Activated T-helper 1 cell treated with anti-CD3 and anti-CD28 coated beads, Interleukin-12 subunit alpha, Interleukin-12 subunit beta, Interleukin-2, Interleukin-4 antibody, amounts not matched to agents 30 ng/mL and 10 ng/mL and 1 ng/mL, durations not matched to agents 14 hours and 24 hours and 36 hours (primary cell): ENCODE measurements at regions not wholly inside any gene's neighbourhood (a gene's known extent, or its start where the extent isn't known, plus 50 kb on each side); places are given as distances from the start of the nearest gene placed in this dataset.

Experiments used
- DNase-seq: peaks from one replicate; pipeline ENCODE4 v3.0.0; 2021; ENCODE audit warnings: low spot score
- H3K27ac Mint-ChIP-seq: one replicate; pipeline ENCODE4 v1.8.0; 2021; ENCODE audit warnings: mild to moderate bottlenecking, mixed read lengths
- H3K27me3 Mint-ChIP-seq: one replicate; pipeline ENCODE4 v1.8.0; 2022; ENCODE audit warnings: mild to moderate bottlenecking, moderate library complexity, mixed read lengths; ENCODE audit not compliant: insufficient read depth
- H3K36me3 Mint-ChIP-seq: one replicate; pipeline ENCODE4 v1.8.0; 2021; ENCODE audit warnings: low read depth, mixed read lengths
- H3K4me1 Mint-ChIP-seq: one replicate; pipeline ENCODE4 v1.8.0; 2021; ENCODE audit warnings: low read depth, mixed read lengths
- H3K4me3 Mint-ChIP-seq: one replicate; pipeline ENCODE4 v1.8.0; 2021; ENCODE audit warnings: mild to moderate bottlenecking, moderate library complexity, mixed read lengths
- H3K9me3 Mint-ChIP-seq: one replicate; pipeline ENCODE4 v1.8.0; 2021; ENCODE audit warnings: mixed read lengths
- intact Hi-C: fragments of 100-400 bp; cut with micrococcal nuclease; formaldehyde crosslinking; loops from one replicate; pipeline ENCODE4 v1.15.1; 2024

- Mint-ChIP-seq H3K27me3 (no peaks in the 10 kb centered on the region), H3K4me1 (no peaks in the 10 kb centered on the region), H3K27ac (no peak overlapping the region), H3K9me3 (no peaks in the 10 kb centered on the region), H3K4me3 (no peak overlapping the region), H3K36me3 (no peaks in the 10 kb centered on the region)
- intact Hi-C loops = no loop called here
- DNase-seq = no peak
These were observed 91.8 kb downstream of the KCNJ2 start for GRCh38 chr17:70261170-70261569.

GRCh38 chr17:70265471-70265870 lies 96.1 kb downstream of the KCNJ2 start:
- DNase-seq = no peak
- Mint-ChIP-seq H3K4me3 (no peak overlapping the region), H3K36me3 (no peaks in the 10 kb centered on the region), H3K4me1 (no peaks in the 10 kb centered on the region), H3K9me3 (peaks cover 11% of the 10 kb centered on the region), H3K27me3 (no peaks in the 10 kb centered on the region), H3K27ac (no peak overlapping the region)
- intact Hi-C loops = no loop called here

GRCh38 chr17:70266394-70266793 lies 97.1 kb downstream of the KCNJ2 start:
- peaks cover 11% of the 10 kb centered on the region for H3K9me3 Mint-ChIP-seq
- intact Hi-C loops = no loop called here

GRCh38 chr17:70268383-70268782 lies 99.1 kb downstream of the KCNJ2 start:
- no peaks in the 10 kb centered on the region for H3K27me3 Mint-ChIP-seq
- H3K36me3 Mint-ChIP-seq = no peaks in the 10 kb centered on the region
- intact Hi-C loops = no loop called here
- no peak for DNase-seq
- no peak overlapping the region for H3K4me3 Mint-ChIP-seq
- peaks cover 11% of the 10 kb centered on the region for H3K9me3 Mint-ChIP-seq
- no peaks in the 10 kb centered on the region for H3K4me1 Mint-ChIP-seq
- no peak overlapping the region for H3K27ac Mint-ChIP-seq

More at GRCh38 chr17:70266394-70266793, 97.1 kb downstream of the KCNJ2 start:
- H3K36me3 Mint-ChIP-seq = no peaks in the 10 kb centered on the region
- DNase-seq = no peak
- H3K4me3 Mint-ChIP-seq = no peak overlapping the region
- no peak overlapping the region for H3K27ac Mint-ChIP-seq
- no peaks in the 10 kb centered on the region for H3K4me1 Mint-ChIP-seq
- H3K27me3 Mint-ChIP-seq = no peaks in the 10 kb centered on the region

- Mint-ChIP-seq H3K4me3 (no peak overlapping the region), H3K9me3 (peaks cover 11% of the 10 kb centered on the region), H3K36me3 (no peaks in the 10 kb centered on the region), H3K4me1 (no peaks in the 10 kb centered on the region), H3K27ac (no peak overlapping the region), H3K27me3 (no peaks in the 10 kb centered on the region)
- intact Hi-C loops = no loop called here
- no peak for DNase-seq
These were observed 101.2 kb downstream of the KCNJ2 start for GRCh38 chr17:70270554-70270953.

- intact Hi-C loops = no loop called here
These were observed 101.9 kb downstream of the KCNJ2 start for GRCh38 chr17:70271200-70271599.

GRCh38 chr17:70271672-70272071 lies 102.3 kb downstream of the KCNJ2 start:
- no peaks in the 10 kb centered on the region for H3K36me3 Mint-ChIP-seq
- H3K27ac Mint-ChIP-seq = no peak overlapping the region
- H3K4me3 Mint-ChIP-seq = no peak overlapping the region
- H3K27me3 Mint-ChIP-seq = no peaks in the 10 kb centered on the region
- DNase-seq = no peak
- H3K4me1 Mint-ChIP-seq = no peaks in the 10 kb centered on the region
- H3K9me3 Mint-ChIP-seq = peaks cover 11% of the 10 kb centered on the region
- intact Hi-C loops = no loop called here

More at GRCh38 chr17:70271200-70271599, 101.9 kb downstream of the KCNJ2 start:
- H3K27ac Mint-ChIP-seq = no peak overlapping the region
- no peaks in the 10 kb centered on the region for H3K27me3 Mint-ChIP-seq
- H3K9me3 Mint-ChIP-seq = peaks cover 11% of the 10 kb centered on the region
- H3K4me3 Mint-ChIP-seq = no peak overlapping the region
- DNase-seq = no peak
- H3K36me3 Mint-ChIP-seq = no peaks in the 10 kb centered on the region
- H3K4me1 Mint-ChIP-seq = no peaks in the 10 kb centered on the region

- intact Hi-C loops = no loop called here
- Mint-ChIP-seq H3K27me3 (no peaks in the 10 kb centered on the region), H3K36me3 (no peaks in the 10 kb centered on the region), H3K27ac (no peak overlapping the region), H3K4me1 (no peaks in the 10 kb centered on the region), H3K9me3 (peaks cover under 1% of the 10 kb centered on the region), H3K4me3 (no peak overlapping the region)
- DNase-seq = no peak
These were observed 104.9 kb downstream of the KCNJ2 start for GRCh38 chr17:70274255-70274654.

- H3K4me1 Mint-ChIP-seq = no peaks in the 10 kb centered on the region
- intact Hi-C loops = no loop called here
- H3K27ac Mint-ChIP-seq = no peak overlapping the region
- no peak for DNase-seq
- peaks cover 2% of the 10 kb centered on the region for H3K27me3 Mint-ChIP-seq
- H3K9me3 Mint-ChIP-seq = peaks cover 6% of the 10 kb centered on the region
- H3K36me3 Mint-ChIP-seq = no peaks in the 10 kb centered on the region
- H3K4me3 Mint-ChIP-seq = no peak overlapping the region
These were observed 107.6 kb downstream of the KCNJ2 start for GRCh38 chr17:70276906-70277305.

GRCh38 chr17:70278844-70279462 lies 109.6 kb downstream of the KCNJ2 start:
- Mint-ChIP-seq H3K4me1 (no peaks in the 10 kb centered on the region), H3K36me3 (no peaks in the 10 kb centered on the region), H3K27me3 (peaks cover 2% of the 10 kb centered on the region), H3K9me3 (peaks cover 6% of the 10 kb centered on the region), H3K4me3 (no peak overlapping the region), H3K27ac (no peak overlapping the region)
- intact Hi-C loops = no loop called here
- DNase-seq = no peak

- no peak overlapping the region for H3K27ac Mint-ChIP-seq
- DNase-seq = no peak
- H3K36me3 Mint-ChIP-seq = no peaks in the 10 kb centered on the region
- no peak overlapping the region for H3K4me3 Mint-ChIP-seq
- intact Hi-C loops = no loop called here
- H3K4me1 Mint-ChIP-seq = no peaks in the 10 kb centered on the region
- peaks cover 1% of the 10 kb centered on the region for H3K27me3 Mint-ChIP-seq
- peaks cover 2% of the 10 kb centered on the region for H3K9me3 Mint-ChIP-seq
These were observed 117.1 kb downstream of the KCNJ2 start for GRCh38 chr17:70286391-70286790.

- no peak for DNase-seq
- no peak overlapping the region for H3K27ac Mint-ChIP-seq
- H3K27me3 Mint-ChIP-seq = no peaks in the 10 kb centered on the region
- H3K4me1 Mint-ChIP-seq = no peaks in the 10 kb centered on the region
- no peaks in the 10 kb centered on the region for H3K36me3 Mint-ChIP-seq
- H3K4me3 Mint-ChIP-seq = no peak overlapping the region
- intact Hi-C loops = no loop called here
- no peaks in the 10 kb centered on the region for H3K9me3 Mint-ChIP-seq
These were observed 119.4 kb downstream of the KCNJ2 start for GRCh38 chr17:70288540-70289290.

- peaks cover 7% of the 10 kb centered on the region for H3K9me3 Mint-ChIP-seq
- H3K27ac Mint-ChIP-seq = no peak overlapping the region
- no peak overlapping the region for H3K4me3 Mint-ChIP-seq
- H3K4me1 Mint-ChIP-seq = no peaks in the 10 kb centered on the region
- DNase-seq = no peak
- no peaks in the 10 kb centered on the region for H3K27me3 Mint-ChIP-seq
- H3K36me3 Mint-ChIP-seq = no peaks in the 10 kb centered on the region
- intact Hi-C loops = no loop called here
These were observed 121.4 kb downstream of the KCNJ2 start for GRCh38 chr17:70290770-70291169.
